BJ (cell line): ENCODE measurements at regions not wholly inside any gene's neighbourhood (a gene's known extent, or its start where the extent isn't known, plus 50 kb on each side); places are given as distances from the start of the nearest gene placed in this dataset.

Experiments used
- CTCF ChIA-PET: fragments of 350-600 bp; formaldehyde crosslinking; extraction: SDS; loops from one replicate; lab custom pipeline; 2021; ENCODE audit warnings: antibody characterized with exemption, inconsistent platforms; lab: Yijun Ruan, JAX
- POLR2A ChIA-PET: fragments of 300-600 bp; sonication (Branson Sonifier 250); formaldehyde crosslinking; extraction: SDS; loops from one replicate; lab custom pipeline; 2021; ENCODE audit warnings: antibody characterized with exemption; lab: Charles Lee
- DNase-seq: peaks from one replicate; pipeline ENCODE4 v3.0.0-alpha.2; 2011; ENCODE audit warnings: low read depth
- H3K27me3 ChIP-seq: 2 replicates; pipeline ENCODE4 v1.6.0; 2011; ENCODE audit warnings: low read length; ENCODE audit not compliant: control insufficient read depth, insufficient read depth
- H3K36me3 ChIP-seq: 2 replicates; pipeline ENCODE4 v1.5.1; 2011; ENCODE audit warnings: low read length; ENCODE audit not compliant: control insufficient read depth, insufficient read depth
- H3K4me3 ChIP-seq: 2 replicates; pipeline ENCODE4 v1.5.1; 2011; ENCODE audit warnings: low read depth, mild to moderate bottlenecking, control low read depth, low read length
- TF ChIP-seq, protein P1 (sequence below): IDR thresholded peaks from 2 replicates; pipeline ENCODE4 v1.5.1; 2011; ENCODE audit warnings: low read depth, mild to moderate bottlenecking, control low read depth, inconsistent platforms, low read length, moderate library complexity; ENCODE audit not compliant: insufficient read depth

DNA sequence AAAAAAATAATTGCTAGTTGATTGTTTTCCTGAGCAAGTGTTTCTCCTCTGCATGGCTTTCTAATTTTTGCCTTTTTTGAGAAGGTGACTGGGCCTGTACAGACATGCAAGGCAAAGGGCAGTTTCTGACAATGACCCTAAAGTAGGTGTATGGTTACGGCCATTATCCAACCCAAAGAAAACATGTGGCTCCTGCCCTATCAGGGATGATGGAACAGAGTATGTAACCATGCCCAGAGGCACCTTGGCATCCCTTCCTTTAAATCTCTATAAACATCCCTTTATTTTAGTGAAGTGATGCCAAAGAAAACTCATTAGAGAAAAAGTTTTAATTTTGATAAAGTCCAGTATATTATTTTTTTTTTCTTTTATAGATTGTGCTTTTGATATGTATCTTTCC is 217.5 kb downstream of the LPIN1 start:
- ChIA-PET POLR2A (interaction anchor here (0.5 kb wide), 1 partner anchor 46 kb away, joined by 3 read pairs; no protein-coding TSS in a partner anchor), CTCF (no interaction called here)
- TF ChIP-seq, protein P1, sequence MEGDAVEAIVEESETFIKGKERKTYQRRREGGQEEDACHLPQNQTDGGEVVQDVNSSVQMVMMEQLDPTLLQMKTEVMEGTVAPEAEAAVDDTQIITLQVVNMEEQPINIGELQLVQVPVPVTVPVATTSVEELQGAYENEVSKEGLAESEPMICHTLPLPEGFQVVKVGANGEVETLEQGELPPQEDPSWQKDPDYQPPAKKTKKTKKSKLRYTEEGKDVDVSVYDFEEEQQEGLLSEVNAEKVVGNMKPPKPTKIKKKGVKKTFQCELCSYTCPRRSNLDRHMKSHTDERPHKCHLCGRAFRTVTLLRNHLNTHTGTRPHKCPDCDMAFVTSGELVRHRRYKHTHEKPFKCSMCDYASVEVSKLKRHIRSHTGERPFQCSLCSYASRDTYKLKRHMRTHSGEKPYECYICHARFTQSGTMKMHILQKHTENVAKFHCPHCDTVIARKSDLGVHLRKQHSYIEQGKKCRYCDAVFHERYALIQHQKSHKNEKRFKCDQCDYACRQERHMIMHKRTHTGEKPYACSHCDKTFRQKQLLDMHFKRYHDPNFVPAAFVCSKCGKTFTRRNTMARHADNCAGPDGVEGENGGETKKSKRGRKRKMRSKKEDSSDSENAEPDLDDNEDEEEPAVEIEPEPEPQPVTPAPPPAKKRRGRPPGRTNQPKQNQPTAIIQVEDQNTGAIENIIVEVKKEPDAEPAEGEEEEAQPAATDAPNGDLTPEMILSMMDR = no peak
- Histone ChIP-seq H3K27me3 (no peaks in the 10 kb centered on the region; the same call in 1 of the 2 replicates), H3K36me3 (no peaks in the 10 kb centered on the region), H3K4me3 (no peak overlapping the region)
- DNase-seq = no peak

DNA sequence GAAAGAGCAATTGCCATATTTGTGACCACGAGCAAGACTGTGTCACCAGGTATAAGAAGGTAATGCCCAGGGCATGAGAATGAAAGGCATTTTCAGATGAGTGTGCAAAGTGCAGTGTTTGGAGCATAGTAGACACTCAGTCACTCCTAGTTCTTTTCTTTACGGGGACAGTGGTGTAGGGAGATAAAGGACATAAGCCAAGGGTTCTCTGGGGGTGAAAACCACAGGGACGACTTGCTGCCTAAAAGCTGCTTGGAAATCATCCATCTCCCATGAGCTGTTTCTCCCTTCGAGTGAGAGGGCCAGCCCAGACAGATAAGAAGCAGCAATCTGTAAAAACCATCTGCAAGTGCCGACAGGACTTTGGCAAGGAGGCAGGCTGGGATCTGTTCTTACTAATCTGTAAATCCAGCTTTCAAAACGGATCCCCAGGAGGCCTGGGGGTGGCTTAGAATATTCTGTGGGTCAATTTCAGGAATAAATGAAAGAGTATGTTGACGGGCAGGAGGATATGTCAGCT is 221.6 kb downstream of the LPIN1 start:
- TF ChIP-seq, protein P1 = no peak
- DNase-seq = no peak
- ChIA-PET POLR2A (no interaction called here), CTCF (no interaction called here)
- Histone ChIP-seq H3K27me3 (peaks cover 2% of the 10 kb centered on the region; the same call in 1 of the 2 replicates), H3K36me3 (no peaks in the 10 kb centered on the region), H3K4me3 (no peak overlapping the region)

DNA sequence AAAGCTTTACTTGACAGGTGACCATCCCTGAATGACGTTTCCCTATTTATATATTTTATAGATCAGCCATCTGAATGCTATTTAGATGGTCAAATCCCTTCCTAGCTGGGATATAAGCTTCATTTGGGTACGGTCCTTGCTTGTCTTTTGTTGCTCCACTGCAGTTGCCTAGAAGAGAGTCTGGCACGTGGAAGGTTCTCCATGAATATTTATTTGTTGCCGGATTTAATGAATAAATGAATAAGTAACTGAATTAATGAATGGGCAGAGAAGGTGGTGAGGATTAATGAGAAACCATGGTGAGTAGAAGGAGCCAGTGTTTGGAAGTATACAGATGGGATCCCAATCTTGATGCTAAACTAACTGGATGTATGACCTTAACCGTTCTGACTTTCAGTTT is 222.1 kb downstream of the LPIN1 start:
- TF ChIP-seq, protein P1 = no peak
- no peak for DNase-seq
- Histone ChIP-seq H3K36me3 (no peaks in the 10 kb centered on the region), H3K27me3 (peaks cover 2% of the 10 kb centered on the region; the same call in 1 of the 2 replicates), H3K4me3 (no peak overlapping the region)
- ChIA-PET POLR2A (no interaction called here), CTCF (no interaction called here)

DNA sequence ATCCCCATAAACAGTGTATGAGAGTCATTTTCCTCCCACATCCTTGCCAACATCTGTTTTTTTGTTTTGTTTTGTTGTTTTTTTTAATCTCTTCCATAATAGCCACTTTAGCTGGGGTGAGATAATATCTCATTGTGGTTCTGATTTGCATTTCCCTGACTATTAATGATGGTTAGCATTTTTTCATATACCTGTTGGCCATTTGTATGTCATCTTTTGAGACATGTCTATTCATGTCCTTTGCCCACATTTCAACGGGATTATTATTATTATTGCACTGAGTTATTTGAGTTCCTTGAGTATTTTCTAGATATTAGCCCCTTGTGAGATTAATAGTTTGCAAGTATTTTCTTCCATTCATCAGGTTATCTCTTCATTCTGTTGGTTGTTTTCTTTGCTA is 223.3 kb downstream of the LPIN1 start:
- no peak for DNase-seq
- peaks cover 2% of the 10 kb centered on the region; the same call in 1 of the 2 replicates for H3K27me3 ChIP-seq
- H3K36me3 ChIP-seq = no peaks in the 10 kb centered on the region
- ChIA-PET CTCF (interaction anchor here (0.8 to 1.4 kb wide), 3 partner anchors 9 to 14 kb away, joined by 3 to 4 read pairs (median 4); no protein-coding TSS in a partner anchor), POLR2A (no interaction called here)
- H3K4me3 ChIP-seq = no peak overlapping the region
- TF ChIP-seq, protein P1 = no peak

DNA sequence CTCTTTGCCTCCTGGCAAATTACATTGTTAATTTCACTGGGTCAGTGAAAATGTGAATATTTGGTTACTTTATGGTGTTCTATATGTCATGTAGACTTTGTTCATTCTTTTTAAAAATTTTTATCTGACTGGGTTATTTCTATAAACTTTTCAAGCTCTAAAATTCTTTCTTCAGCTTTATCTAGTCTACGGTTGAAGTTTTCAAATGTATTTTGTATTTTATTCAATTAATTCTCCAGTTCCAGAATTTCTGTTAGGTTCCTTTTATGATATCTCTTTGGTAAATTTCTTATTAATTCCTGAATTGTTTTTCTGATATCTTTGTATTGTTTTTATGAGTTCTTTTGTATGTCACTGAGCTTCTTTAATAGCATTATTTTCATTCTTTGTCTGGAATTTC is 228.1 kb downstream of the LPIN1 start:
- H3K27me3 ChIP-seq = peaks cover 2% of the 10 kb centered on the region; the same call in 1 of the 2 replicates
- DNase-seq = no peak
- POLR2A ChIA-PET = no interaction called here
- H3K36me3 ChIP-seq = no peaks in the 10 kb centered on the region
- no peak overlapping the region for H3K4me3 ChIP-seq
- CTCF ChIA-PET = interaction anchor here (0.6 kb wide), 1 partner anchor 99 kb away, joined by 3 read pairs; no protein-coding TSS in a partner anchor
- TF ChIP-seq, protein P1 = no peak
